HG03108 (cell line): ENCODE measurements at regions not wholly inside any gene's neighbourhood (a gene's known extent, or its start where the extent isn't known, plus 50 kb on each side); places are given as distances from the start of the nearest gene placed in this dataset.

Experiments
- ATAC-seq: cut with Tn5 transposase; IDR thresholded peaks from one replicate; pipeline ENCODE4 v1.9.1; 2021; ENCODE audit warnings: moderate library complexity; ENCODE audit not compliant: unreplicated experiment

DNA sequence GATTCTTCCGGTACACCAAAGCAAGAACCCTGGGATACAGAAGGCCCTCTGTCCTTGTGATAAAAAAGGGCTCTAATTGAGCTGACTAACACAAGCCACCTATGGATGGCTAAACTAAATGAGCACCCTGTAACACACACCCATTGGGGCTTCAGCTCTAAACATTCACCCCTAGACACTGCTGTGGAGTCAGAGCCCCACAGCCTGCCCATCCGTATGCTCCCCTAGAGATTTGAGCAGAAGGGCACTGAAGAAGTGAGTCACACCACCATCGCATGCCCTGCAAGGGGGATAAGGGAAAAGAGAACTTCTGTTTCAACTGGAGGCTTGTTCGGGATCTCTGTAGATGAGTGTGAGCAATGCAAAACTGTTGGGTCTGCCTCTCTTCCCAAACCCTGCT is 545.2 kb downstream of the KCTD8 start:
- ATAC-seq, result no peak

DNA sequence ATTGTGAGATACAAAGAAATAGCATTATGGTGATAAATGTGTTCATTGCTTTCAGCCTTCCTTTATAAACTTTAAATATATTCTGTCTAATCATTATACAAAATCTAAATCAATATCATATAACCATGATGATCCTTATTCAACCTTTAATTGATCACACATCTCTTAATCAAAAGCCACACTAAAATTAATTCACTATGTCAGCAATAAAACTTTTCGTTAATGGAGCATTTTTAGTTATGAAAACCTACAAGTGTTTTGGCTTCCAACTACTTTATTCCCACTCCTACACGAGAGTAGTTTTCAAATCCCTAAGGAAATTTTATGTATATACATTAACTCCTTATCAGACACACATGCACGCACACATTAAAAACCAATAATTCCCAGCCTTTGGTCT is 530.2 kb downstream of the KCTD8 start:
- no peak for ATAC-seq

DNA sequence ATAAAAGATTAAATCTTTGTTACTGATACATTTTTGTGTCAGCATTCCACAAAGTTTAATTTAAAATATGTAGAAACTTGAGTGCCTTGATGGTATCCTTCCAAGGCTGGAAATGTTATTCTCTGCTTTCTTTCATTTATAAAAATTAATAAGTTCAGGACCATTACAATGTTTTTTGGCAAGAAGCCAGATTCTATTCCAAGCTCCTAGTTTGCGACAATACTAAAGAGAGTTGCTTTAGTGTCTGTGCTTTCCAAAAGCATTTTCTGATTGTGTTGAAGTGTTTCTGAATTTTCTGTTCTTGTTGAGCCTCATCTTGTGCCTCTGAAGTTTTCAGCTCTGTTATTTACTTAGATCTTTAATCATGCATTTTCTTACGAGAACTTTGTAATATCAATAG is 516.2 kb downstream of the KCTD8 start:
- ATAC-seq, result no peak

DNA sequence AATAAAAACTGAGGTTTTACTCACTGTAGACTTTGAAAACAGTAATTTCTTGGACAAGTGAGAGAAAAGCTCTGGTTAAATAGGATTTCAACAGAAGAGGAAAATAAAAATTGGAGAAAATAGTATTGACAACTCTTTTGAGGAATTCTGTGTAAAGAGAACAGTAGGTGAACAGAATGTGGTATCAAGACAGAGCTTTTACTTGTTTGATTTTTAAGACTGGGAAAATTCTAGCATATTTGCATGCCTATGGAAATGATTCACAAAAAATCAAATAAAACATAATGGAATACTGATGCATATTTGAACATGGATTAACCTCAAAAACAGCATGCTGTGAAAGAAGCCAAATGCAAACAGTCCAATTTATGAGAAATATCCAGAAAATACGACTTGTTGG is 504.6 kb downstream of the KCTD8 start:
- no peak for ATAC-seq

DNA sequence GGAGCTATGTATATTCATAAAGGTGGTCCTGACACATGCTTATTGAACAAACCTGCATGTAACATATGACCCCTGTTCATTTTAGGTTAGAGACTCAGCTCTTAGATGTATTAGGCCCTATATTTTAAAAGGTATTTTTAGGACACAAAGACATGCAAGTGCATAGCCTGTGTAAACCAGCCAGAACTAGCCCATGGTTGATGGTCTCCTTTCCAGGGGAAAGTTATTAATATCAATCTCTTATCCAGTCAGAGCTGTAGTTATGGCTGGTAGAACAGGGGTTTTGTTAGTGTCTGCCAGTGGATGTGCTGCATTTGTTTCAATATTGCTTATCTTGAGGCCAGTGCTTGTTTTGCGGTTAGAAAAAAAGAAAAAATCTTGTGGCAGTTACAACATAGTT is 488.6 kb downstream of the KCTD8 start:
- no peak for ATAC-seq

DNA sequence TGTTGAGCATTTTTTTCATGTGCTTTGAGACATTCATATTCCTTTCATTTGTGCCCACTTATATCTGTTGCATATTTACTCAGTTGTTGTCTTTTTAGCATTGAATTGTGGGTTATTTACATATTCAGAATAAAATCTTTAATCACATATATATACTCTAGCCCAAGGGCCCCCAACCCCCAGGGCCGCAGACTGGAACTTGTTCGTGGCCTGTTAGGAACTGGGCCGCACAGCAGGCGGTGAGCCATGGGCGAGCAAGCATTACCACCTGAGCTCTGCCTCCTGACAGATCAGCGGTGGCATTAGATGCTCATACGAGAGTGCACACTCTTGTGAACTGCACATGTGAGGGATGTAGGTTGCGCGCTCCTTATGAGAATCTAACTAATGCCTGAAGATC is 480.6 kb downstream of the KCTD8 start:
- ATAC-seq, result no peak

DNA sequence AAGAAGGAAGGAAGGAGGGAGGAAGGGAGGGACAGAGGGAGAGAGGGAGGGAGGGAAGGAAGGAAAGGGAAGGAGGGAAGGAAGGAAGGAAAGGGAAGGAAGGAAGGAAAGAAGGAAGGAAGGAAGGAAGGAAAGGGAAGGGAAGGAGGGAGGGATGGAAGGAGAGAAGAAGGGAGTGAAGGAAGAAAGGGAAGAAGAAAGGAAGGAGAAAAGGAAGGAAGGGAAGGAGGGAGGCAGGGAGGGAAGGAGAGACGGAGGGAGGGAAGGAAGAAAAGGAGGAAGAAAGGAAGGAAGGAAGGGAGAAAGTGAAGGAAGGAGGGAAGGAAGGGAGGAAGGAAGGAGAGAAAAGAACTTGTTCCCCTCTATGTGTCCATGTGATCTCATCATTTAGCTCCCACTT is 465.0 kb downstream of the KCTD8 start:
- ATAC-seq, result no peak

DNA sequence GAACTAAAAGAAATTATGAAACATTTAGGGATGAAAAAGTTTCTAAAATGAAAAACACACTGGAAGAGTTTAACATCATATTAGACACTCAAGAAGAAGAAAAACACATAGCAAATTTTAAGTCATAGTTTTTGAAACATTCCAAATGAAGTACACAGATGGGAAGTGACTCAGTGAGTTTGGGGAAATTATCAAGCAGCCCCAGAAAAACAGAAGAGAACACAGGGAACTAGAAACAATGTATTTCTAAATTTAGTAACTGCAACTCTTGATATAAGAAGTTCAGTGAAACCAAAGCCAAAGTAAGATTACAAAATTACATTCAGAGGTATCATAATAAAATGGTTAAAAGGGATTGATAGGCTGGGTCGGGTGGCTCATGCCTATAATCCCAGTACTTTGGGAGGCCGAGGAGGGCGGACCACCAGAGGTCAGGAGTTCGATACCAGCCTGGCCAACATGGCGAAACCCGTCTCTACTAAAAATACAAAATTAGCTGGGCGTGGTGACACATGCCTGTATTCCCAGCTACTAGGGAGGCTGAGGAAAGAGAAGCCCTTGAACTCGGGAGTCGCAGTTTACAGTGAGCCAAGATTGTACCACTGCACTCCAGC is 461.2 kb downstream of the KCTD8 start:
- no peak for ATAC-seq

DNA sequence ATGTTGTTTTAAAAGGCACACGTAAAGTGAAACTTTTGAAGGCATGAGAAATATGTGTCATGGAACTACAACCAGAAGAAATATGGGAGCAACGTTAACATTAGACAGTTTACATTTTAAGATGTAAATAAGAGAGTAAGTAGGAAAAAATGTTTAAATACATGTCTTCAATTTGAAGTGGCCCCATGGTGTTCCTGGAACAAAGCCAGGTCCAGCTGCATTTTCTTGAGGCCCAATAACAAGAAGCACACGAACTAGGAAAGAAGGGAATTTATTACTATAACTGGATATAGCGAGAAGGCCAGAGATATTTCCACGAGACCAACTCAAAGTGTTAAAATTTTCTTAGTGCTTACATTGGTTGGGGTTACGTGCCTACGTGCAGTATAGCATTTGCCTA is 458.1 kb downstream of the KCTD8 start:
- ATAC-seq, result no peak

DNA sequence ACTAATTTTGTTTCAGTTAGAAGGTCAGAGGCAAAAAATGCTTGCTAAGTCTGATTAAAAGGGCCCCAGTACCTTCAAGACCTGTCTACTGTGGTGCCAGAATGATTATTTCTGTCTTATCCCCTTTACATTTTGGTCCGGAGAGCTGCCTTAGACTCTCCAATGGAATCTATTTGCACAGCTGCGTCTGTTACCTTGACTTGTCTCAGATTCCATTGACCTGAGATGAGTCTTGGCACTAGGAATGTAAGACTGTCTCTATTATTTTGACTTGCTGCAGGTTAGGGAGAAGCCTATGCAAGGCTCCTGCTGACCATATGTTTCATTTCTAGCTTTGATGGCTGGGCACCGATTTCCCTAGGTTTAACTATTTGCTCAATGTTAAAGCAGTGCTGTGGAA is 457.6 kb downstream of the KCTD8 start:
- ATAC-seq, result no peak

DNA sequence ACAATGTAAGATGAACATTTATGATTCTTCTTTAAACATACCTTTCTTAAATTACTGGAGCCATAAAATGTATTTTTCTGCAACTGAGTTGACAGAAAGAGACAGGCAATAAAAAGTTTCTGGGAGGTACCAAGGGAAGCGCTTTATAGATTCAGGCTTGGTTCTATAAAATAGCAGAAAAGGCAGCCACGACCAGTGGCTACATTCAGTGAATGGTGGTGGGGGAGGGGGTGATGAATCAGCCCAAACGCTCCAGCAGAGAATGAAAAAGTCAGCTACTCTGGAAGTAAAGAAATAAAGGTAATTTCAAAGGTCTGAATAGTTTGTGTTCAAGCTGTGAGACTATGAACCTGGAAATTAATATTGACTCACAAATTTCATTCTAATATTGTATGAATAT is 456.1 kb downstream of the KCTD8 start:
- no peak for ATAC-seq

DNA sequence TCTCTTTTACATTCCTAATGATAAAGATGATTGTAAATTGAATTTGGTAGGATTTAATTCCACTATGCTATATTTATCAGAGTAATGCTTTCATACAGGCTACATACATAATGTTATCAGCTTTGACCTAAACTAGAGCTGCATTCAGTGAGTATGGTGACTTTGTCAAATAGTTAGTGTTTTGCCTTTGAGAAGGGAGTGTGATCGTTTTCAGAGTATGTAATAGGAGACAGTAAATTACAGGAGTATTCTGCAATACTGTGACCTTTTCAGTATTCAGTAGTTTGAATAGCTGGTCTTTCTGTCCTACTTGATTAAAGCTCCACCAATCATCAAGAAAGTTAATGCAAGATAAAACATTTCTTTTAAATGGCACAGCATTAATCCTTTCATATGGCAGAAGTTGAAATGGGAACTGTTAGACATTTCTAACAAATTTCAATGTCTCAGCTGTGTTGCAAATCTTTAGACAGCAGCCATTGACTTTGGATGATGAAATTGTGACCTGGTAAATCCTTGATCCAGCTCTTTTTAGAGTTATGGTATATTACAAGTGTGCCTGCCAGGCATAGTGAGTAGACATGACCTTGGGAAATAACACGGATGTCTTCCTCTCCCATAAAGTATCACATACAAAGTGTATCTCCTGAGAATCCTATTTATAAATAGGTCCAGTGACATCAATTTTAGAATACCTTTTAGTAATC is 455.3 kb downstream of the KCTD8 start:
- ATAC-seq, result no peak

DNA sequence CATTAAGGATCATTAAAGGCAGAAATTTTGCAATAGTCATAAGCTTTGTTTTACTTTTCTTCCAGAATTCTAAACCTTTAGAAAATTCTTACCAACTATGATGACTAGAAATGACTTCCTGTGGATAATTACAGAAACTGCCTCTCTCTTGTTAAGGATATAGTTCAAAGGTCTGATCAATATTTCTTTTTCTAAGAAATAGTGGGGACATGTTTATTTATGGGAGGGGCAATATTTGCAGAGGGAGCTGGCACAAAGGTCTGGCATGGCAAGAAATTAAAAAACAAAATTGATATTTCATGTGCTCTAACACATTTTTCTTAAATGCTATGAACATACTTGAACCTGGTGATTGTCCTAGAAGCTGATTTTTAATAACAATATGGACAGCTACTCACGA is 448.9 kb downstream of the KCTD8 start:
- no peak for ATAC-seq

DNA sequence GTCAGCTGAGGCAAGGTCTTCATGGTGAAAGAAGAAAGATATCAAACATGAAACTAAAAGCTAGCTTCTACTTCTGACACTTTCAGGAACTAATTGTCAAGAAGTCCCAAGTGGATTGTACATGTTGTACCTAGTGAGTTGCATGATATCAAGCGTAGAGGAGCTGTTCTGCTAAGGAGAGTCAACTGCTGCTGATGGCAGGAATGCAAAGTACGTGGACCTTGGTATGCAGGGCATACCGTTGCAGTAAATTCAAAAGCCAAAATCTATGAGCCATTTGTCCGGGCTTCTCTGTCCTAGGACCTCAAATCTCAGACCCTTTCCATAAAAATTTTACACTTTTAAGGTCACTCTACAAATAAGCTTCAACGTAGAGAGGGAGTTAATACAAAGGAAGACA is 446.2 kb downstream of the KCTD8 start:
- ATAC-seq, result no peak

DNA sequence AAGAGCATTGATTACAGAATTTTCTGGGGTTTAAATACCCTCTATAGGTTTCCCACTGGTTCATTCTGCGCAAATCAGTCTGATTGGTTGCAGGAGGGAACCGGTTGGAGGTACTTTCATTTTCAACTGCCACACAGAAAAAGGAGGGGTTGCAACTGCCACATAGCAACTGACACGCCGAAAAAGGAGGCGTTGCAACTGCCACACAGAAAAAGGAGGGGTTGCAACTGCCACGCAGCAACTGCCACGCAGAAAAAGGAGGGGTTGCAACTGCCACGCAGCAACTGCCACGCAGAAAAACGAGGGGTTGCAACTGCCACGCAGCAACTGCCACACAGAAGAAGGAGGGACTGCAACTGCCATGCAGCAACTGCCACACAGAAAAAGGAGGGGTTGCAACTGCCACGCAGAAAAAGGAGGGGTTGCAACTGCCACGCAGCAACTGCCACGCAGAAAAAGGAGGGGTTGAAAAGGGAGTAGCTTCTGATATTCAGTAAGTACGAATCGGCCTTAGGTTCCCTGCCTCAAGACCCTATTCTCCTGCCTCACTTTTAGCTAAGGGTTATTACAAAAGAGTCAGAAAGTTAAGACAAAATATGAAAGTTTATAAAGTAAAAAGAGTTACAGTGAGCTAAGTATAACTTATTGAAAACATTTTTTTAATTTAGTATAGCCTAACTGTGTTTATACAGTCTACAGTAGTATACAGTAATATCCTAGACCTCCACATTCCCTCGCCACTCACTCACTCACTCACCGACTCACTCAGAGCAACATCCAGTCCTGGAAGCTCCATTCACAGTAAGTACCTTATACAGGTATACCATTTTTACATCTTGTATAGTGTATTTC is 431.8 kb downstream of the KCTD8 start:
- ATAC-seq, result no peak

DNA sequence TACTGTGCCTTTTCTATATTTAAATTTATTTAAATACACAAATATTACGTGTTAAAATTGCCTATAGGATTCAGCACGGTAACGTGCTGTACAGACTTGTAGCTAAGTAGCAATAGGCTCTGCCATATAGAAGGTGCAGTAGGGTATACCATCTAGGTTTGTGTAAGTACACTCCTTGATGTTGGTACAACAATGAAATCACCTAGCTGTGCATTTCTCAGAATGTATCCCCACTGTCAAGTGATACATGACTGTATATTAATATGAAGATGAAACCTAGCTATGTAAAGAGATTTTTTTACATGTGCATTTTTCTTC is 431.2 kb downstream of the KCTD8 start:
- ATAC-seq, result no peak

DNA sequence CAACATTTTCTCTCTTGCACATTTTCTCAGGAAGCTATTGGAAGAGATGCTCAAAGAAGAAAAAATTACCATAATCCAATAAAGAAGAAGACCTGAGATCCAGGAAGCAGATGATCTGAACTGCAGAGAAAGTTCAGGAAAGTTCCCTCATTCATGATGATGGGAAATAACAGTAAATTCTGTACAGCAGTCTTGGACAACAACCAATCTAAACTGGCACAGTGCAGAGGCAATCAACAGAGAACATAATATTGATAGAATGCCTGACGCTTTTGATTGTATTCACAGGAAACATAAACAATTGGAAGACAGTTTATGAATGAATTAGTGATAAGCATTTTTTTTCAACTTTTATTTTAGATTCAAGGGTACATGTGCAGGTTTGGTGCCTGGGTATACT is 428.9 kb downstream of the KCTD8 start:
- ATAC-seq, result no peak

DNA sequence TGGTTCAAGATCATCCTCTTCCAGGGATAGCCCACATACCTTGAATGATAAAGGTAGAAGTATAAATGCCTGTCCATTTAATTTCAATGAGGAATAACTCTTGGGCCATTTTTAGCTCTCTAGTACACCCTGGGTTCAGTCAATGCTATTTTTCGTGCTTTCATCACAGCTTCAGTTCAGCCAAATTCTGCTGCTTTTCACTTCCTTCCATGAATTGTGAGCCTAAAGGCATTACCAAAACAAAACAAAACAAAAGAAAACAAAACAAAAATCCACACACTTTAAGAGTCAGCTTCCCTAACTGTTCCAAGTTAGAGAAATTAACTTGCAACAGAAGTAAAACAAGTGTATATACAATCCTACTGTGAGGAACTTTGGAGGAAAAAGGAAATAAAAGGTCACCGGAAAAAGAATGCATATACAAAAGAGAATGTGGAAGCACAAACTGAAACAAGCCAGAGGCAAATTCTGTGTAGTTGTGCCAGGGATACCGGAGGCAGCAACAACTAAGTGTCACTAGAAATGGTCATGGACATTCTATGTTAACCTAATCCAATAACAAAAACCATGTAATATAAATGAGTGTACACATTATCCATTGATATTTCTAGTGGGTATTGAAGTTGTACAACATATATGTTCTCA is 423.1 kb downstream of the KCTD8 start:
- ATAC-seq, result no peak

DNA sequence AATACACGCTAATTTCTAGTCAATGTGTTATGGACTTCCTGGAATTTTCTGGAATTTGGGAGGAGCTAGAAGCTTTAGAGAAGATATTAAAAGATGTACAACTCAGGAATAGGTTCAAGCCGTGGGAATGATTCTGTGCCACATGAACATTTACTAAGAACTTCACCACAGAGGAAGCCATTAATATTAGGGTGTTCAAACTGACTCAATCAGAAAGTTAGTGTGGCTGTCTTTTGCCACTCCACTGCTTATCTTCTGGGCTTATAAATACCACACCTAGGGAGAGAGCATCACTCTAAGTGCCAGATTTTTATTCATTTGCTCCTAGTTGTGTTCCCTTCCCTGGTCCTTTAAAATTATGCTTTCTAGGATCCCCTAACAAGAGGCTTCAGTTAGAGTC is 409.8 kb downstream of the KCTD8 start:
- ATAC-seq, result no peak

DNA sequence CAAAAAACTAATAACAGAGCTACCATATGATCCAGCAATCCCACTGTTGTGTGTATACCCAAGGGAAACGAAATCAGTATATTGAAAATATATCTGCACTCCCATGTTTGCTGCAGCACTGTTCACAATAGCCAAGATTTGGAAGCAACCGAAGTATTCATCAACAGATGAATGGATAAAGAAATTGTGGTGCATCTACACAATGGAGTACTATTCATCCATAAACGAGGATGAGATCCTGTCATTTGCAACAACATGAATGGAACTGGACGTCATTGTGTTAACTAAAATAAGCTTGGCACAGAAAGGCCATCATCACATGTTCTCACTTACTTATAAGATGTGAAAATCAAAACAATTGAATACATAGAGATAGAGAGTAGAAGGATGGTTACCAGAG is 402.1 kb downstream of the KCTD8 start:
- no peak for ATAC-seq

DNA sequence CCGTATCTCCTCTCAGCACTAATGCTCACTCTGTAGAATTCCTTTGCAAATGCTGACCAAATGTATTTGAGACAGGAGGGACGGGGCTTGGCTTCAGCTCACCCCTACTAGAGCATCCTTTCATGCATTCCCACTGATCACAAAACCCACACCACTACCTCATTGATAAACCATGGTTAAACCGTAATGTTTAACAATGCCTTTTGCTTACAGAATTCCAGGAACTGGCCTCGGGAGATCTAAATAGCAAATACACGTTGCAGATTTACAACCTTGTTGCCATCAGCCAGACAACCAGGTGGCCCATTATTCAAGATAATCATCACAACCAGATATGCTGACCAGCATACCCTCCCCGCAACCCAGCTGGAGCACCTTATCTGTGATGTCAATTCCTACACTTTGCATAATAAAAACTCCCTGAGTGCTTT is 391.9 kb downstream of the KCTD8 start:
- no peak for ATAC-seq

DNA sequence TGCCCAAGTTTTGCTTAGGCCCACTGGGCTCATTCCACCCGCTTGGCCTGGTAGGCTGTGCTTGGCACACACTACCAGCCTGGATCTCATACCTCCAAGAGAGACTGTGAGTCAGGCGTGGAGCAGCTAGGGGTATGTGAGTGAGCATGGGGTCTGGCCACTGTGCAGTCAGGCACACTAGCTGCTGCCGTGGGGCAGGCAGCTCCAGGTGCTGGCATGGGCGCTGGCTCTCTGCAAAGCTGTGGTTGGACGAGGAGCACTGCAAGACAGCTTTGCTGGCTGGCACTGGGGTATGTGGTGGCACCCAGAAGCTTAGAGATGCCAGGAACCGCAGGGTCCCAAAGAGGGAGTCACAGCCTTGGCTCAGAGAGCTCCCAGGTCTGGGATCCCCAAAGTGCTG is 377.8 kb downstream of the KCTD8 start:
- no peak for ATAC-seq
